BJ (cell line): ENCODE measurements at regions not wholly inside any gene's neighbourhood (a gene's known extent, or its start where the extent isn't known, plus 50 kb on each side); places are given as distances from the start of the nearest gene placed in this dataset.

Source experiments
- CTCF ChIA-PET: fragments of 350-600 bp; formaldehyde crosslinking; extraction: SDS; loops from one replicate; lab custom pipeline; 2021; ENCODE audit warnings: antibody characterized with exemption, inconsistent platforms; lab: Yijun Ruan, JAX
- POLR2A ChIA-PET: fragments of 300-600 bp; sonication (Branson Sonifier 250); formaldehyde crosslinking; extraction: SDS; loops from one replicate; lab custom pipeline; 2021; ENCODE audit warnings: antibody characterized with exemption; lab: Charles Lee
- DNase-seq: peaks from one replicate; pipeline ENCODE4 v3.0.0-alpha.2; 2011; ENCODE audit warnings: low read depth
- H3K27me3 ChIP-seq: 2 replicates; pipeline ENCODE4 v1.6.0; 2011; ENCODE audit warnings: low read length; ENCODE audit not compliant: control insufficient read depth, insufficient read depth
- H3K36me3 ChIP-seq: 2 replicates; pipeline ENCODE4 v1.5.1; 2011; ENCODE audit warnings: low read length; ENCODE audit not compliant: control insufficient read depth, insufficient read depth
- H3K4me3 ChIP-seq: 2 replicates; pipeline ENCODE4 v1.5.1; 2011; ENCODE audit warnings: low read depth, mild to moderate bottlenecking, control low read depth, low read length
- CTCF ChIP-seq: IDR thresholded peaks from 2 replicates; pipeline ENCODE4 v1.5.1; 2011; ENCODE audit warnings: low read depth, mild to moderate bottlenecking, control low read depth, inconsistent platforms, low read length, moderate library complexity; ENCODE audit not compliant: insufficient read depth

- POLR2A ChIA-PET = no interaction called here
- Histone ChIP-seq H3K36me3 (no peaks in the 10 kb centered on the region), H3K27me3 (no peaks in the 10 kb centered on the region), H3K4me3 (no peak overlapping the region)
- no peak for DNase-seq
- CTCF ChIA-PET = interaction anchor here (1.6 to 2.0 kb wide), 2 partner anchors 14 to 25 kb away, joined by 3 to 4 read pairs; no protein-coding TSS in a partner anchor
- TF ChIP-seq CTCF = no peak
Measured at GRCh38 chr12:19012965-19013364, 116.6 kb upstream of the PLEKHA5 start.

- no peak for TF ChIP-seq CTCF
- Histone ChIP-seq H3K36me3 (no peaks in the 10 kb centered on the region), H3K27me3 (no peaks in the 10 kb centered on the region), H3K4me3 (no peak overlapping the region)
- DNase-seq = no peak
- POLR2A ChIA-PET = no interaction called here
- CTCF ChIA-PET = interaction anchor here (1.6 to 2.0 kb wide), 2 partner anchors 15 to 24 kb away, joined by 3 to 4 read pairs; no protein-coding TSS in a partner anchor
Measured at GRCh38 chr12:19014240-19014639, 115.3 kb upstream of the PLEKHA5 start.

- TF ChIP-seq CTCF = no peak
- H3K27me3 ChIP-seq = no peaks in the 10 kb centered on the region
- ChIA-PET POLR2A (no interaction called here), CTCF (interaction anchor here (1.4 kb wide), 1 partner anchor 171 kb away, joined by 3 read pairs; no protein-coding TSS in a partner anchor)
- H3K4me3 ChIP-seq = no peak overlapping the region
- DNase-seq = no peak
- no peaks in the 10 kb centered on the region for H3K36me3 ChIP-seq
Measured at GRCh38 chr12:19015285-19015684, 114.2 kb upstream of the PLEKHA5 start.

GRCh38 chr12:19018302-19018970 is 111.1 kb upstream of the PLEKHA5 start:
- TF ChIP-seq CTCF = no peak
- Histone ChIP-seq H3K36me3 (no peaks in the 10 kb centered on the region), H3K4me3 (no peak overlapping the region), H3K27me3 (no peaks in the 10 kb centered on the region)
- CTCF ChIA-PET = interaction anchor here (0.8 kb wide), 1 partner anchor 12 kb away, joined by 4 read pairs; no protein-coding TSS in a partner anchor
- no peak for DNase-seq
- POLR2A ChIA-PET = no interaction called here

GRCh38 chr12:19021240-19021639 is 108.3 kb upstream of the PLEKHA5 start:
- CTCF ChIA-PET = no interaction called here
- no peak for DNase-seq
- POLR2A ChIA-PET = no interaction called here
- H3K27me3 ChIP-seq = no peaks in the 10 kb centered on the region
- no peaks in the 10 kb centered on the region for H3K36me3 ChIP-seq
- no peak overlapping the region for H3K4me3 ChIP-seq
- no peak for TF ChIP-seq CTCF
